ENCODE measurements at regions not wholly inside any gene's neighbourhood (a gene's known extent, or its start where the extent isn't known, plus 50 kb on each side); places are given as distances from the start of the nearest gene placed in this dataset.

- no peak overlapping the region for H3K4me3 Mint-ChIP-seq
Measured at GRCh38 chr7:25663877-25664276, 435.6 kb upstream of the NPVF start.

GRCh38 chr7:25664593-25664992 lies 436.3 kb upstream of the NPVF start:
- ChIA-PET CTCF (no interaction called here), POLR2A (no interaction called here)
- no peak for TF ChIP-seq CTCF (IDR thresholded peaks at IDR 0.05)
- Histone ChIP-seq H3K36me3 (ENCODE audit: insufficient read depth, low read length) (no peaks in the 10 kb centered on the region), H3K27me3 (ENCODE audit: control insufficient read depth in 1 of 2, insufficient read depth in 2 of 2, low read length in 2 of 2) (no peaks in the 10 kb centered on the region), H3K4me3 (ENCODE audit: low read length) (no peak overlapping the region), H3K9me3 (ENCODE audit: control insufficient read depth in 1 of 2, insufficient read depth in 1 of 2, low read length in 2 of 2) (no peaks in the 10 kb centered on the region), H3K4me1 (ENCODE audit: insufficient read depth, low read length) (no peaks in the 10 kb centered on the region), H3K27ac (ENCODE audit: low read depth in 1 of 2, low read length in 2 of 2) (no peak overlapping the region)
- intact Hi-C loops (cut with DNase I, micrococcal nuclease): no loop called here
- Mint-ChIP-seq H3K27me3 (peaks cover 9% of the 10 kb centered on the region), H3K4me3 (no peak overlapping the region), H3K27ac (no peak overlapping the region), H3K36me3 (ENCODE audit: low read depth) (no peaks in the 10 kb centered on the region), H3K4me1 (ENCODE audit: low read depth) (no peaks in the 10 kb centered on the region), H3K9me3 (no peaks in the 10 kb centered on the region)
- no peak for DNase-seq
- ATAC-seq (ENCODE audit: poor library complexity): no peak

More at GRCh38 chr7:25663877-25664276, 435.6 kb upstream of the NPVF start:
- H3K27ac Mint-ChIP-seq: no peak overlapping the region
- no peaks in the 10 kb centered on the region for H3K4me1 Mint-ChIP-seq (ENCODE audit: low read depth)
- H3K4me3 ChIP-seq (ENCODE audit: low read length): no peak overlapping the region
- intact Hi-C loops (cut with DNase I, micrococcal nuclease): no loop called here
- H3K27me3 ChIP-seq (ENCODE audit: control insufficient read depth in 1 of 2, insufficient read depth in 2 of 2, low read length in 2 of 2): no peaks in the 10 kb centered on the region
- H3K27ac ChIP-seq (ENCODE audit: low read depth in 1 of 2, low read length in 2 of 2): no peak overlapping the region
- ATAC-seq (ENCODE audit: poor library complexity) (no peak), DNase-seq (no peak)
- H3K9me3 ChIP-seq (ENCODE audit: control insufficient read depth in 1 of 2, insufficient read depth in 1 of 2, low read length in 2 of 2): no peaks in the 10 kb centered on the region
- no peak for TF ChIP-seq CTCF (IDR thresholded peaks at IDR 0.05)
- H3K36me3 Mint-ChIP-seq (ENCODE audit: low read depth): no peaks in the 10 kb centered on the region
- peaks cover 9% of the 10 kb centered on the region for H3K27me3 Mint-ChIP-seq
- ChIA-PET CTCF (no interaction called here), POLR2A (no interaction called here)
- H3K4me1 ChIP-seq (ENCODE audit: insufficient read depth, low read length): no peaks in the 10 kb centered on the region
- no peaks in the 10 kb centered on the region for H3K36me3 ChIP-seq (ENCODE audit: insufficient read depth, low read length)
- no peaks in the 10 kb centered on the region for H3K9me3 Mint-ChIP-seq

- ChIA-PET POLR2A (no interaction called here), CTCF (no interaction called here)
- Histone ChIP-seq H3K27me3 (ENCODE audit: control insufficient read depth in 1 of 2, insufficient read depth in 2 of 2, low read length in 2 of 2) (no peaks in the 10 kb centered on the region), H3K4me3 (ENCODE audit: low read length) (no peak overlapping the region), H3K27ac (ENCODE audit: low read depth in 1 of 2, low read length in 2 of 2) (no peak overlapping the region), H3K36me3 (ENCODE audit: insufficient read depth, low read length) (no peaks in the 10 kb centered on the region), H3K9me3 (ENCODE audit: control insufficient read depth in 1 of 2, insufficient read depth in 1 of 2, low read length in 2 of 2) (no peaks in the 10 kb centered on the region), H3K4me1 (ENCODE audit: insufficient read depth, low read length) (no peaks in the 10 kb centered on the region)
- Mint-ChIP-seq H3K36me3 (ENCODE audit: low read depth) (no peaks in the 10 kb centered on the region), H3K9me3 (no peaks in the 10 kb centered on the region), H3K27ac (no peak overlapping the region), H3K4me1 (ENCODE audit: low read depth) (no peaks in the 10 kb centered on the region), H3K27me3 (peaks cover 9% of the 10 kb centered on the region), H3K4me3 (no peak overlapping the region)
- no peak for DNase-seq
- intact Hi-C loops (cut with DNase I, micrococcal nuclease): no loop called here
- no peak for TF ChIP-seq CTCF (IDR thresholded peaks at IDR 0.05)
- ATAC-seq (ENCODE audit: poor library complexity): no peak
Measured at GRCh38 chr7:25665374-25665773, 437.1 kb upstream of the NPVF start.
